GM12873 (cell line): ENCODE measurements at regions not wholly inside any gene's neighbourhood (a gene's known extent, or its start where the extent isn't known, plus 50 kb on each side); places are given as distances from the start of the nearest gene placed in this dataset.

Source experiments
- CTCF ChIP-seq: IDR thresholded peaks from 2 replicates; pipeline ENCODE4 v1.5.1; 2012; ENCODE audit warnings: low read depth, mild to moderate bottlenecking, moderate library complexity, low read length, control low read depth; ENCODE audit not compliant: insufficient read depth; ENCODE audit errors: missing control alignments

- no peak for TF ChIP-seq CTCF
Observed at GRCh38 chr13:83215627-83216026, 666.6 kb downstream of the SLITRK1 start.

- no peak for TF ChIP-seq CTCF
Observed at GRCh38 chr13:83214452-83214851, 667.8 kb downstream of the SLITRK1 start.

- no peak for TF ChIP-seq CTCF
Observed at GRCh38 chr13:83211301-83211700, 671.0 kb downstream of the SLITRK1 start.

- no peak for TF ChIP-seq CTCF
Observed at GRCh38 chr13:83204886-83205285, 677.4 kb downstream of the SLITRK1 start.

GRCh38 chr13:83201506-83201905 is 680.8 kb downstream of the SLITRK1 start:
- TF ChIP-seq CTCF = no peak

GRCh38 chr13:83197316-83197715 is 685.0 kb downstream of the SLITRK1 start:
- no peak for TF ChIP-seq CTCF

- TF ChIP-seq CTCF = no peak
Observed at GRCh38 chr13:83190020-83190419, 692.3 kb downstream of the SLITRK1 start.
